BJ (cell line): ENCODE measurements at regions not wholly inside any gene's neighbourhood (a gene's known extent, or its start where the extent isn't known, plus 50 kb on each side); places are given as distances from the start of the nearest gene placed in this dataset.
"Not testable (repeated sequence)": the region's sequence is repeated elsewhere in the genome, so short reads cannot be mapped to it uniquely, and the experiment has no call there.

ENCODE experiments used
- CTCF ChIA-PET: fragments of 350-600 bp; formaldehyde crosslinking; extraction: SDS; loops from one replicate; lab custom pipeline; 2021; ENCODE audit warnings: antibody characterized with exemption, inconsistent platforms; lab: Yijun Ruan, JAX
- POLR2A ChIA-PET: fragments of 300-600 bp; sonication (Branson Sonifier 250); formaldehyde crosslinking; extraction: SDS; loops from one replicate; lab custom pipeline; 2021; ENCODE audit warnings: antibody characterized with exemption; lab: Charles Lee
- DNase-seq: peaks from one replicate; pipeline ENCODE4 v3.0.0-alpha.2; 2011; ENCODE audit warnings: low read depth
- H3K27me3 ChIP-seq: 2 replicates; pipeline ENCODE4 v1.6.0; 2011; ENCODE audit warnings: low read length; ENCODE audit not compliant: control insufficient read depth, insufficient read depth
- H3K36me3 ChIP-seq: 2 replicates; pipeline ENCODE4 v1.5.1; 2011; ENCODE audit warnings: low read length; ENCODE audit not compliant: control insufficient read depth, insufficient read depth
- H3K4me3 ChIP-seq: 2 replicates; pipeline ENCODE4 v1.5.1; 2011; ENCODE audit warnings: low read depth, mild to moderate bottlenecking, control low read depth, low read length
- CTCF ChIP-seq: IDR thresholded peaks from 2 replicates; pipeline ENCODE4 v1.5.1; 2011; ENCODE audit warnings: low read depth, mild to moderate bottlenecking, control low read depth, inconsistent platforms, low read length, moderate library complexity; ENCODE audit not compliant: insufficient read depth

GRCh38 chr3:158936530-158937113 is 134.8 kb downstream of the MFSD1 start:
- Histone ChIP-seq H3K36me3 (no peaks in the 10 kb centered on the region), H3K4me3 (no peak overlapping the region), H3K27me3 (no peaks in the 10 kb centered on the region; the same call in 1 of the 2 replicates)
- ChIA-PET CTCF (interaction anchor here (0.9 kb wide), 1 partner anchor 316 kb away, joined by 3 read pairs; no protein-coding TSS in a partner anchor), POLR2A (no interaction called here)
- TF ChIP-seq CTCF: no peak
- DNase-seq: no peak

DNA sequence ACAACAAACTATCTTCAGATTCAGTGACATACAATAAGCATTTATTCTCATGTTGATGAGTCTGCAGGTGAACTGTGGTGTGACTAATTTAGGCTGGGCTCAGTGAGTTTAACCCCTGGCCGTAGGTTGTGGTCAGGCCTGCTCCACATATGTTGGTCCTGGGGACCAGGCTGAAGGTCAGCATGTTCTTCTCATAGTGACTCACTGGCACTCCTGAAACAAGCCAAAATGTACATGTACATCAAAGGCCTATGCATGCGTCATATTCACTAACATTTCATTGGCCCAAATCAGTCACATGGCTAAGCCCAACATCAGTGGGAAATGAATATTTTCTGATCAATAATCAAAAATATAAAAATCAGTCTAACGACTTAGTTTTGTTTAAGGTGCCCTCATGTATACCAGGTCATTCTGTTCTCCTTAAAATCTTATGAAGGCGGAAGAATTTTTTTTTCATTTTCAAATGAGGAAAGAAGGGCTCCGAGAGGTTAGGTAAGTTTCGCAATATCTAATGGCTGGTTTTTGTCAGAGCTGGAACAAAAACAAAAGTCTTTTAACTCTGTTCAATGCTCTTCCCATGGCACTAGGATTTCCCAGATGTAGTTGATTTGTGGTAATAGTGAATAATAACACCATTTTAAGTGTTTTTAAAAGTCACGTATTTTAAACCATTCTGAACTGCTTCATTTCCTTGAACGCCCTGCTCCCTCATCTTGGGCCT is 148.5 kb downstream of the MFSD1 start:
- no peak overlapping the region for H3K4me3 ChIP-seq
- no peak for DNase-seq
- CTCF ChIA-PET: interaction anchor here (1.3 kb wide), 1 partner anchor 10 kb away, joined by 3 read pairs; no protein-coding TSS in a partner anchor
- TF ChIP-seq CTCF: no peak
- H3K27me3 ChIP-seq: no peaks in the 10 kb centered on the region
- no peaks in the 10 kb centered on the region for H3K36me3 ChIP-seq
- POLR2A ChIA-PET: no interaction called here

DNA sequence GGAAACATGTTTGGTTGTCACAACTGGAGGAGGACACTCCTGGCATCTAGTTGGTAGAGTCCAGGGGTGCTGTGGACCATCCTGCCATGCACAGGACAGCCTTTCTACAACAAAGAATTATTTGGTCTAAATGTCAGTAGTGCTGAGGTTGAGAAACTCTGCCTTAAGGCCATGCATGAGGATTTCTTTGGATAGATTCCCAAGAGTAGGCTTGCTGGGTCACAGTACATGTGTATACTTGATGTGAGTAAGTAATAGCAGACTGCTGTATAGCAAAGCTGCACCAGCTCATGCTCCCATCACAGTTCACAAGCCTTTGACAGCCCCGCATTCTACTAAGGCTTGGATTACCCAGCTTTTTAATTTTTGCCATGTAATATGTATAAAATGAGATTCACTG is 151.3 kb downstream of the MFSD1 start:
- ChIA-PET CTCF (no interaction called here), POLR2A (no interaction called here)
- Histone ChIP-seq H3K36me3 (no peaks in the 10 kb centered on the region), H3K27me3 (no peaks in the 10 kb centered on the region), H3K4me3 (no peak overlapping the region)
- DNase-seq: no peak
- no peak for TF ChIP-seq CTCF

- Histone ChIP-seq H3K36me3 (no peaks in the 10 kb centered on the region), H3K4me3 (no peak overlapping the region), H3K27me3 (no peaks in the 10 kb centered on the region)
- ChIA-PET CTCF (no interaction called here), POLR2A (no interaction called here)
- DNase-seq: no peak
- no peak for TF ChIP-seq CTCF
Observed at GRCh38 chr3:158954420-158954819, 152.6 kb downstream of the MFSD1 start.

- DNase-seq, H3K36me3 ChIP-seq, CTCF ChIA-PET, H3K4me3 ChIP-seq, H3K27me3 ChIP-seq, POLR2A ChIA-PET: not testable (repeated sequence)
Observed at GRCh38 chr3:158957777-158958176, 155.9 kb downstream of the MFSD1 start.
